GM06990 (cell line): ENCODE measurements at regions not wholly inside any gene's neighbourhood (a gene's known extent, or its start where the extent isn't known, plus 50 kb on each side); places are given as distances from the start of the nearest gene placed in this dataset.
"Not testable (repeated sequence)": the region's sequence is repeated elsewhere in the genome, so short reads cannot be mapped to it uniquely, and the experiment has no call there.

Experiments
- DNase-seq: peaks from one replicate; pipeline ENCODE4 v3.0.0-alpha.2; 2011; ENCODE audit not compliant: insufficient read length; ENCODE audit errors: extremely low read depth
- H3K27me3 ChIP-seq: replicated peaks from 2 replicates; pipeline ENCODE4 v1.6.0; 2011; ENCODE audit warnings: low read length; ENCODE audit not compliant: control insufficient read depth, insufficient read depth
- H3K36me3 ChIP-seq: 2 replicates; pipeline ENCODE4 v1.5.1; 2011; ENCODE audit warnings: low read length; ENCODE audit not compliant: control insufficient read depth, insufficient read depth
- H3K4me3 ChIP-seq: replicated peaks from 2 replicates; pipeline ENCODE4 v1.5.1; 2011; ENCODE audit warnings: low read depth, mild to moderate bottlenecking, control low read depth, low read length
- TF ChIP-seq, protein P1 (sequence below): IDR thresholded peaks from 2 replicates; pipeline ENCODE4 v1.5.1; 2011; ENCODE audit warnings: low read length, control low read depth, mild to moderate bottlenecking, inconsistent platforms; ENCODE audit not compliant: insufficient read depth, poor library complexity, severe bottlenecking

DNA sequence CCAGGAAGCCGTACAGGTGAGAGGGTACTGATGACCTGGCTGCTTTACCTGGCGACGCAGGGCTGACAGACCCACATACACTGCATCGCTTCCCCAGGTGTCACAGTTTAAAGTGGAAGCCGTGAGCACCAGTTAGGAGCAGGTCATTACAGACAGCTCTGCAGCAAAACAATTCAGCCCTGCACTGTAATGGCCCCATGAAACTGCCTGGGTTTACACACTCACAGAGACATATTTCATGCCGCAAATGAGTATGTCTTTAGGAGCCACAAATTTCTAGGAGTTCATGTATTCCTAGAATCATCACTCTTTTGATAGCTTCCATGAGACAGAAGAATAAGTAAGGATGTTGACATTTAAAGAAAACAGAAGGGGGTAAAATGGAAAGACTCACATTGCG, 723.1 kb downstream of the MATN1 start:
- DNase-seq: no peak
- Histone ChIP-seq H3K27me3 (no peaks in the 10 kb centered on the region), H3K4me3 (no peak overlapping the region), H3K36me3 (no peaks in the 10 kb centered on the region)
- TF ChIP-seq, protein P1, sequence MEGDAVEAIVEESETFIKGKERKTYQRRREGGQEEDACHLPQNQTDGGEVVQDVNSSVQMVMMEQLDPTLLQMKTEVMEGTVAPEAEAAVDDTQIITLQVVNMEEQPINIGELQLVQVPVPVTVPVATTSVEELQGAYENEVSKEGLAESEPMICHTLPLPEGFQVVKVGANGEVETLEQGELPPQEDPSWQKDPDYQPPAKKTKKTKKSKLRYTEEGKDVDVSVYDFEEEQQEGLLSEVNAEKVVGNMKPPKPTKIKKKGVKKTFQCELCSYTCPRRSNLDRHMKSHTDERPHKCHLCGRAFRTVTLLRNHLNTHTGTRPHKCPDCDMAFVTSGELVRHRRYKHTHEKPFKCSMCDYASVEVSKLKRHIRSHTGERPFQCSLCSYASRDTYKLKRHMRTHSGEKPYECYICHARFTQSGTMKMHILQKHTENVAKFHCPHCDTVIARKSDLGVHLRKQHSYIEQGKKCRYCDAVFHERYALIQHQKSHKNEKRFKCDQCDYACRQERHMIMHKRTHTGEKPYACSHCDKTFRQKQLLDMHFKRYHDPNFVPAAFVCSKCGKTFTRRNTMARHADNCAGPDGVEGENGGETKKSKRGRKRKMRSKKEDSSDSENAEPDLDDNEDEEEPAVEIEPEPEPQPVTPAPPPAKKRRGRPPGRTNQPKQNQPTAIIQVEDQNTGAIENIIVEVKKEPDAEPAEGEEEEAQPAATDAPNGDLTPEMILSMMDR: no peak

DNA sequence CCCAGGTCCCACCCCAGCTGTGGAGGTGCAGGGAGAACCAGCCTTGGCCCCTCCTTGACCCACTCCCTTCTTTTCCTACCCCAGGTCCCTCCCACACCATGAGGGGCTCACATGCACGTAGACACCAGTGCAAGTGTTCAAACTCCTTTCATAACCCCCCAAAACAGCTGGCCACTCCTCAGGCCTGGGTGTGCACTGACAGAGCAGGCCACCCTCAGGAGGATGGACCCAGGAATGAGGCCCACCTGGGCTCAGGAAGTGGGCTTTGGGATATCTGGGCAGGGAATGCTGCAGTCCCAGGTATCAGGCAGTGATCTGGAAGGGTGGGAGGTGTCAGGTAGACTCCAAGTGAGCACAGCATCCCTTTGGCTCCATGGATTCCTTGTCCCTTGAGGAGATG, 723.8 kb downstream of the MATN1 start:
- no peak for DNase-seq
- Histone ChIP-seq H3K36me3 (no peaks in the 10 kb centered on the region), H3K4me3 (no peak overlapping the region), H3K27me3 (no peaks in the 10 kb centered on the region)
- TF ChIP-seq, protein P1: no peak

DNA sequence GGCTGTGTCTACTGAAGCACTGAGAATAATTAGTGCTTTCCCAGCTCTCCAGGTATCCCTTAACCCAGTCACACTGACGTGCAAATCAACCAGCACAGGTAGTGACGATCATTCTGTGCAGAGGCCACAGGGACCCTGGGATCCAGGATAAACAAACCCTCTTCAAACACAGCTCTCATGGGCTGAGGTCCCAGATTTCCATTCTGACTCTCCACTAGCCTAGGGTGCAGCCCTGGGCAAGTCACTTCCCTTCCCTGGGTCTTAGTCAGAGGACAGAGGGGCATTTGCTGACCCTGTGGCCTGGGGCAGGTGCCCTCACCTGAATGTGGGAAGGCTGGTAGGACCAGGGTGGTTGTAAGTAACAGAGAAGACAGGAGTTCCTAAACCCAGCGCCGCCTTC, 724.7 kb downstream of the MATN1 start:
- H3K36me3 ChIP-seq: no peaks in the 10 kb centered on the region
- DNase-seq: no peak
- TF ChIP-seq, protein P1: no peak
- no peaks in the 10 kb centered on the region for H3K27me3 ChIP-seq
- no peak overlapping the region for H3K4me3 ChIP-seq

DNA sequence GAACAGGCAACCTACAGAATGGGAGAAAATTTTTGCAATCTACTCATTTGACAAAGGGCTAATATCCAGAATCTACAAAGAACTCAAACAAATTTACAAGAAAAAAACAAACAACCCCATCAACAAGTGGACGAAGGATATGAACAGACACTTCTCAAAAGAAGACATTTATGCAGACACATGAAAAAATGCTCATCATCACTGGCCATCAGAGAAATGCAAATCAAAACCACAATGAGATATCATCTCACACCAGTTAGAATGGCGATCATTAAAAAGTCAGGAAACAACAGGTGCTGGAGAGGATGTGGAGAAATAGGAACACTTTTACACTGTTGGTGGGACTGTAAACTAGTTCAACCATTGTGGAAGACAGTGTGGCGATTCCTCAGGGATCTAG, 725.6 kb downstream of the MATN1 start:
- not testable (repeated sequence) for H3K27me3 ChIP-seq, DNase-seq, H3K36me3 ChIP-seq, H3K4me3 ChIP-seq

DNA sequence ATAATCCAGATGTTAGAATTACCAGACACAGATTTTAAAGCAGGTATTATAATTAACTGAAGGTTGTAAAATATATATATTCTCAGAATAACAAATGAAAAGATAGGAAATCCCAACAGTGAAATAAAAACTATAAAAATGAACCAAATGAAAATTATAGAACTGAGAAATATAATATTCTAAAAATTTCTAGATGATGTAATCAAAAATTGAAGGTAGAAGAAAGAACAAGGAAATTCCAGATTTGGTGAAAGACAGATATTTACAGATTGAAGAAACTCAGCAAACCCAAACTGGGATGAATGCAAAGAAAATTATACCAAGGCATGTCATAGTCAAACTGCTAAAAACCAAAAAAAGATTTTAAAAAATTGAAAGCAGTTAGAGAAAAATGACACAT, 729.4 kb downstream of the MATN1 start:
- Histone ChIP-seq H3K36me3 (no peaks in the 10 kb centered on the region), H3K4me3 (no peak overlapping the region), H3K27me3 (no peaks in the 10 kb centered on the region; the same call in 1 of the 2 replicates)
- TF ChIP-seq, protein P1: no peak
- no peak for DNase-seq

DNA sequence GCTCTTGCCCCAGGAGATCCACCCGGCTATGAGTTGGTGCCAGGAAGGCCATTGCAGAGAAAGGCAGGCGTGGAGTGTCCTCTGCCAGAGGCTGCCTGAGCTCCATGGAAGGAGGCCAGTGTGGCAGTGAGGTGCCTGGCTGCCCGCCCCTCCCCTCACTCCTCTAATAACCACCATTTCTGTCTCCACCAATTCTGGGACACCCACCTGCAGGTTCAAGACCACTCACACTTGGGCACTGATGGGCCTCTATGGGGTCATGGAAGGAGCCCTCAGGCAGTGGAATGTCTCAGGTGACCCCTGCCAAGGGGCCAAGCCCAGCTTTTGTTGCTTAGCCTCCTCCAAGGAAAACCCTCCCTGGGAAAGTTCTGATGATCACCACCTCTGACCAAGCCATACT, 731.6 kb downstream of the MATN1 start:
- Histone ChIP-seq H3K36me3 (no peaks in the 10 kb centered on the region), H3K4me3 (no peak overlapping the region), H3K27me3 (no peaks in the 10 kb centered on the region; the same call in 1 of the 2 replicates)
- TF ChIP-seq, protein P1: no peak
- DNase-seq: no peak
